SK-N-SH (cell line): ENCODE measurements at regions not wholly inside any gene's neighbourhood (a gene's known extent, or its start where the extent isn't known, plus 50 kb on each side); places are given as distances from the start of the nearest gene placed in this dataset.
"Not testable (repeated sequence)": the region's sequence is repeated elsewhere in the genome, so short reads cannot be mapped to it uniquely, and the experiment has no call there.

Experiments used
- CTCF ChIP-seq: fragments of 200-600 bp; sonication (generic); IDR thresholded peaks from 2 replicates; pipeline ENCODE4 v1.6.1; 2017; ENCODE audit warnings: antibody characterized with exemption, mild to moderate bottlenecking, moderate library complexity
- EP300 ChIP-seq, 2 experiments: IDR thresholded peaks; 2 replicates each; pipeline versions ENCODE4 v1.4.0 to v1.6.1; 2012; ENCODE audit warnings: borderline replicate concordance in 1 of 2, low read depth in 1 of 2, low read length in 1 of 2
- EZH2phosphoT487 ChIP-seq: fragments of 200-600 bp; sonication (generic); IDR thresholded peaks from 2 replicates; pipeline ENCODE4 v1.6.1; 2017; ENCODE audit warnings: low read depth, mixed run types, mild to moderate bottlenecking, antibody characterized with exemption, moderate library complexity, borderline replicate concordance
- FOXM1 ChIP-seq: IDR thresholded peaks from 2 replicates; pipeline ENCODE4 v1.4.0; 2012; ENCODE audit warnings: low read depth, mild to moderate bottlenecking
- GABPA ChIP-seq: IDR thresholded peaks from 2 replicates; pipeline ENCODE4 v1.4.0; 2012; ENCODE audit warnings: low read depth, mild to moderate bottlenecking
- MXI1 ChIP-seq: IDR thresholded peaks from 2 replicates; pipeline ENCODE4 v1.6.1; 2012; ENCODE audit warnings: mild to moderate bottlenecking, low read depth, low read length, improper control_type of control experiment
- REST ChIP-seq: IDR thresholded peaks from 2 replicates; pipeline ENCODE4 v1.6.1; 2012; ENCODE audit warnings: mild to moderate bottlenecking, low read depth, low read length, moderate library complexity
- RXRA ChIP-seq: IDR thresholded peaks from 2 replicates; pipeline ENCODE4 v1.4.0; 2012; ENCODE audit warnings: low read depth, mild to moderate bottlenecking, borderline replicate concordance
- SIN3A ChIP-seq: IDR thresholded peaks from 2 replicates; pipeline ENCODE4 v1.6.1; 2012; ENCODE audit warnings: low read depth, mild to moderate bottlenecking, low read length, moderate library complexity, borderline replicate concordance
- USF1 ChIP-seq: IDR thresholded peaks from 2 replicates; pipeline ENCODE4 v1.4.0; 2012; ENCODE audit warnings: low read depth, borderline replicate concordance
- YY1 ChIP-seq: IDR thresholded peaks from 2 replicates; pipeline ENCODE4 v1.4.0; 2012; ENCODE audit warnings: low read depth, mild to moderate bottlenecking

- TF ChIP-seq CTCF; EP300 (IDR thresholded peaks at IDR 0.05; ENCODE audit: borderline replicate concordance in 1 of 2, low read depth in 1 of 2, low read length in 1 of 2); FOXM1; YY1; SIN3A; EZH2phosphoT487; GABPA; USF1; MXI1; RXRA; REST: not testable (repeated sequence)
These were observed 49.8 kb upstream of the ST3GAL6 start for GRCh38 chr3:98713332-98713731.
